ENCODE measurements at regions not wholly inside any gene's neighbourhood (a gene's known extent, or its start where the extent isn't known, plus 50 kb on each side); places are given as distances from the start of the nearest gene placed in this dataset.

DNA sequence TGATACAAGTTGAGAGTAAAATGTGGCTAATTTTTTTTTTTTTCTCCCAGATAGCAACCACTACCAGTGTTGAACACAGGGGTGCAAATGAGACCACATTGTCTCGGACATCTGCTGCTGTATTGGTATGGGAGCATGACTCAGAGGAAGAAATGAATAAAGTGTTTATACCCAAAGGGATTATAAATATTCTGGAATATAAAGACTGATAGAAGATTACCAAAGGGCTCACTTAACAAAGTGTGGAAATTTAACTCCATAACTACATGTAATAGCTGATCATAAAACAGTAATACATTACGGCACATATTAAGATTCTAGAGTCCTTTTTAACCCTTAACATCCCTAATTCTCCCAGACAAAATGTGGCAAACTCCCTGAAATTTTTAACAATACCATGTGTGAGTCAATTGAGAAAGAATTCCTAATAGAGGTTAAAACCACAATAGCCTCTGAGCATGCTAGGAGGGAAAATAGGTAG, 1023.0 kb upstream of the ACVR2A start:
- TF ChIP-seq, protein P1, sequence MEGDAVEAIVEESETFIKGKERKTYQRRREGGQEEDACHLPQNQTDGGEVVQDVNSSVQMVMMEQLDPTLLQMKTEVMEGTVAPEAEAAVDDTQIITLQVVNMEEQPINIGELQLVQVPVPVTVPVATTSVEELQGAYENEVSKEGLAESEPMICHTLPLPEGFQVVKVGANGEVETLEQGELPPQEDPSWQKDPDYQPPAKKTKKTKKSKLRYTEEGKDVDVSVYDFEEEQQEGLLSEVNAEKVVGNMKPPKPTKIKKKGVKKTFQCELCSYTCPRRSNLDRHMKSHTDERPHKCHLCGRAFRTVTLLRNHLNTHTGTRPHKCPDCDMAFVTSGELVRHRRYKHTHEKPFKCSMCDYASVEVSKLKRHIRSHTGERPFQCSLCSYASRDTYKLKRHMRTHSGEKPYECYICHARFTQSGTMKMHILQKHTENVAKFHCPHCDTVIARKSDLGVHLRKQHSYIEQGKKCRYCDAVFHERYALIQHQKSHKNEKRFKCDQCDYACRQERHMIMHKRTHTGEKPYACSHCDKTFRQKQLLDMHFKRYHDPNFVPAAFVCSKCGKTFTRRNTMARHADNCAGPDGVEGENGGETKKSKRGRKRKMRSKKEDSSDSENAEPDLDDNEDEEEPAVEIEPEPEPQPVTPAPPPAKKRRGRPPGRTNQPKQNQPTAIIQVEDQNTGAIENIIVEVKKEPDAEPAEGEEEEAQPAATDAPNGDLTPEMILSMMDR (conservative IDR thresholded peaks at IDR 0.05; ENCODE audit: low read depth, low read length): peak; percentile 47; the same call in 1 of the 2 replicates
- no peak for TF ChIP-seq EZH2 (IDR thresholded peaks at IDR 0.05; ENCODE audit: borderline replicate concordance, low read depth, low read length, poor library complexity, severe bottlenecking)
